K562 (cell line): ENCODE measurements at regions not wholly inside any gene's neighbourhood (a gene's known extent, or its start where the extent isn't known, plus 50 kb on each side); places are given as distances from the start of the nearest gene placed in this dataset.

ENCODE experiments used
- EZH2 ChIP-seq: IDR thresholded peaks from 2 replicates; pipeline ENCODE4 v1.6.1; 2012; ENCODE audit warnings: low read depth, mild to moderate bottlenecking, inconsistent platforms, low read length, borderline replicate concordance
- TF ChIP-seq, protein P1 (sequence below): fragments of 450-650 bp; formaldehyde crosslinking; IDR thresholded peaks from 2 replicates; pipeline ENCODE4 v1.4.0; 2020; ENCODE audit warnings: mild to moderate bottlenecking, moderate library complexity

DNA sequence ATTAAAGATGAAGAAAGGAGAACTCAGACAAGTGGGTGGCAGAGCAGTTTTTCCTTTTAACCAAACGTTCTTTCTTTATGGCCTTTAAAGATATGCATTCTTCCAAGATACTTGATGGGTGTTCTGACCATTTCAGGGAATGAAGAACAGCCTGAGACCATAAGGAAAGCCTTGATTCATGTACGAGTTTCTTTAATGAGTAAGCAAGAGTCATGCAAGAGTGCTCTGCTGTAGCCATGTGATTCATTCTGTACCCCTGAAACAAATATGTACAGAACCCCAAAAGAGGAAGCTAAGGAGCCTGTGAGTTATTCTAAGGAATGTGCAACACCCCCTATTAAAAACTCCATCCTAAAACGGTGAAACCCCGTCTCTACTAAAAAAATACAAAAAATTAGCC lies 372.8 kb downstream of the MTX2 start:
- TF ChIP-seq EZH2: no peak
- TF ChIP-seq, protein P1, sequence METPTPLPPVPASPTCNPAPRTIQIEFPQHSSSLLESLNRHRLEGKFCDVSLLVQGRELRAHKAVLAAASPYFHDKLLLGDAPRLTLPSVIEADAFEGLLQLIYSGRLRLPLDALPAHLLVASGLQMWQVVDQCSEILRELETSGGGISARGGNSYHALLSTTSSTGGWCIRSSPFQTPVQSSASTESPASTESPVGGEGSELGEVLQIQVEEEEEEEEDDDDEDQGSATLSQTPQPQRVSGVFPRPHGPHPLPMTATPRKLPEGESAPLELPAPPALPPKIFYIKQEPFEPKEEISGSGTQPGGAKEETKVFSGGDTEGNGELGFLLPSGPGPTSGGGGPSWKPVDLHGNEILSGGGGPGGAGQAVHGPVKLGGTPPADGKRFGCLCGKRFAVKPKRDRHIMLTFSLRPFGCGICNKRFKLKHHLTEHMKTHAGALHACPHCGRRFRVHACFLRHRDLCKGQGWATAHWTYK (CRISPR knock-in tag): no peak
